Common myeloid progenitor, CD34-positive (primary cell): ENCODE measurements at regions not wholly inside any gene's neighbourhood (a gene's known extent, or its start where the extent isn't known, plus 50 kb on each side); places are given as distances from the start of the nearest gene placed in this dataset.
A peak's percentile ranks its signal among the peaks of the same experiment; 100 is the strongest.
"Not testable (repeated sequence)": the region's sequence is repeated elsewhere in the genome, so short reads cannot be mapped to it uniquely, and the experiment has no call there.

Experiments
- CTCF ChIA-PET: fragments of 350-600 bp; sonication (Branson Sonifier 250); formaldehyde crosslinking; loops from one replicate; lab custom pipeline; 2021; ENCODE audit warnings: antibody characterized with exemption; lab: Charles Lee
- POLR2A ChIA-PET: fragments of 350-600 bp; sonication (Branson Sonifier 250); formaldehyde crosslinking; loops from one replicate; lab custom pipeline; 2021; ENCODE audit warnings: antibody characterized with exemption; lab: Charles Lee
- DNase-seq, 3 donors: peaks; one replicate each; pipeline versions ENCODE4 v3.0.0 to v3.0.0-alpha.2; 2013
- H3K27ac ChIP-seq, 2 experiments: 1 replicate in 1 of 2; 2 replicates in 1 of 2; pipeline ENCODE4 v1.7.0; 2013; ENCODE audit warnings: inconsistent platforms in 2 of 2, low read length in 2 of 2, mild to moderate bottlenecking in 2 of 2, low read depth in 1 of 2, moderate library complexity in 1 of 2; ENCODE audit not compliant: severe bottlenecking in 2 of 2, insufficient read depth in 1 of 2, poor library complexity in 1 of 2
- H3K27me3 ChIP-seq, 5 experiments: replicated peaks in 2 of 5; 1 replicate in 3 of 5; 2 replicates in 2 of 5; pipeline versions ENCODE4 v1.6.1 to v1.7.0; 2013; ENCODE audit warnings: low read length in 4 of 5, mild to moderate bottlenecking in 2 of 5, moderate library complexity in 2 of 5, inconsistent platforms in 1 of 5; ENCODE audit not compliant: insufficient read depth in 5 of 5, control insufficient read depth in 4 of 5
- H3K36me3 ChIP-seq, 4 experiments: 1 replicate in 2 of 4; 2 replicates in 2 of 4; pipeline versions ENCODE4 v1.6.1 to v1.7.0; 2013; ENCODE audit warnings: low read length in 3 of 4, control low read depth in 1 of 4, mild to moderate bottlenecking in 1 of 4; ENCODE audit not compliant: control insufficient read depth in 4 of 4, insufficient read depth in 4 of 4
- H3K4me1 ChIP-seq, 4 experiments: 1 replicate in 3 of 4; 2 replicates in 1 of 4; pipeline versions ENCODE4 v1.6.1 to v1.7.1; 2013; ENCODE audit warnings: low read length in 3 of 4, mild to moderate bottlenecking in 3 of 4, control low read depth in 1 of 4, inconsistent platforms in 1 of 4, moderate library complexity in 1 of 4; ENCODE audit not compliant: control insufficient read depth in 4 of 4, insufficient read depth in 4 of 4; ENCODE audit errors: control extremely low read depth in 1 of 4
- H3K4me3 ChIP-seq, 7 experiments: 1 replicate in 4 of 7; 2 replicates in 3 of 7; pipeline versions ENCODE4 v1.5.1 to v1.7.0; 2013; ENCODE audit warnings: mild to moderate bottlenecking in 7 of 7, low read length in 6 of 7, moderate library complexity in 6 of 7, inconsistent platforms in 2 of 7, low read depth in 2 of 7, control low read depth in 1 of 7; ENCODE audit not compliant: insufficient read depth in 4 of 7, control insufficient read depth in 1 of 7; ENCODE audit errors: extremely low read depth in 1 of 7
- H3K9me3 ChIP-seq, 5 experiments: 1 replicate in 4 of 5; 2 replicates in 1 of 5; pipeline versions ENCODE4 v1.6.1 to v1.7.1; 2013; ENCODE audit warnings: low read length in 4 of 5, mild to moderate bottlenecking in 2 of 5, inconsistent platforms in 1 of 5, low read depth in 1 of 5, moderate library complexity in 1 of 5; ENCODE audit not compliant: control insufficient read depth in 4 of 5, insufficient read depth in 2 of 5; ENCODE audit errors: control extremely low read depth in 1 of 5
- WGBS: methylation state at CpG from one replicate; pipeline ENCODE4 v1.1.5; 2013; ENCODE audit not compliant: insufficient coverage; 5-methylcytosine and 5-hydroxymethylcytosine counted together

GRCh38 chr2:429142-429541 is 141.3 kb upstream of the ALKAL2 start:
- no peaks in the 10 kb centered on the region for H3K36me3 ChIP-seq
- H3K4me1 ChIP-seq, result peaks cover 7 to 33% (median 17%) of the 10 kb centered on the region in 4 experiments
- H3K27me3 ChIP-seq, result no peaks in the 10 kb centered on the region
- POLR2A ChIA-PET, result no interaction called here
- H3K9me3 ChIP-seq, result no peaks in the 10 kb centered on the region
- H3K27ac ChIP-seq, result peak overlapping the region; percentile 77 to 91
- 100% methylated on average over 4 of the region's 7 CpGs for WGBS
- CTCF ChIA-PET, result interaction anchor here (0.8 kb wide), 1 partner anchor 35 kb away, joined by 3 read pairs; no protein-coding TSS in a partner anchor
- DNase-seq, result no peak
- H3K4me3 ChIP-seq, result peak overlapping the region in 2 of 7 experiments; percentile 70 to 72

- H3K27me3 ChIP-seq, result no peaks in the 10 kb centered on the region
- H3K36me3 ChIP-seq, result no peaks in the 10 kb centered on the region
- no peak overlapping the region for H3K4me3 ChIP-seq
- no peak overlapping the region for H3K27ac ChIP-seq
- no peak for DNase-seq
- no peaks in the 10 kb centered on the region for H3K9me3 ChIP-seq
- CTCF ChIA-PET, result no interaction called here
- H3K4me1 ChIP-seq, result peaks cover 7 to 35% (median 18%) of the 10 kb centered on the region in 4 experiments
- WGBS, result 99% methylated on average over 6 of the region's 7 CpGs
- POLR2A ChIA-PET, result no interaction called here
Measured at GRCh38 chr2:428591-428990, 140.7 kb upstream of the ALKAL2 start.

DNA sequence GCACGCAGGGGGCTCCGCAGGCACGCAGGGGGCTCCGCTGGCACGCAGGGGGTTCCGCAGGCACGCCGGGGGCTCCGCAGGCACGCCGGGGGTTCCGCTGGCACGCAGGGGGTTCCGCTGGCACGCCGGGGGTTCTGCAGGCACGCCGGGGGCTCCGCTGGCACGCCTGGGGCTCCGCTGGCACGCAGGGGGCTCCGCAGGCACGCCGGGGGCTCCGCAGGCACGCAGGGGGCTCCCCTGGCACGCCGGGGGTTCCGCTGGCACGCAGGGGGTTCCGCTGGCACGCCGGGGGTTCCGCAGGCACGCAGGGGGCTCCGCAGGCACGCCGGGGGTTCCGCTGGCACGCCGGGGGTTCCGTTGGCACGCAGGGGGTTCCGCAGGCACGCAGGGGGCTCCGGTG is 138.8 kb upstream of the ALKAL2 start:
- H3K27me3 ChIP-seq, CTCF ChIA-PET, H3K36me3 ChIP-seq, POLR2A ChIA-PET, H3K27ac ChIP-seq, H3K4me3 ChIP-seq, H3K9me3 ChIP-seq, DNase-seq: not testable (repeated sequence)
- WGBS, result 98% methylated on average over 8 of the region's 47 CpGs
- H3K4me1 ChIP-seq, result peaks cover 7 to 38% (median 19%) of the 10 kb centered on the region in 4 experiments

- CTCF ChIA-PET, result no interaction called here
- Histone ChIP-seq H3K4me1 (peaks cover 4 to 34% (median 19%) of the 10 kb centered on the region in 4 experiments), H3K9me3 (no peaks in the 10 kb centered on the region), H3K4me3 (no peak overlapping the region), H3K36me3 (no peaks in the 10 kb centered on the region), H3K27me3 (peaks cover 0 to 2% (median 0%) of the 10 kb centered on the region in 5 experiments), H3K27ac (no peak overlapping the region)
- WGBS, result 98% methylated on average over 8 of the region's 17 CpGs
- POLR2A ChIA-PET, result no interaction called here
- DNase-seq, result no peak
Measured at GRCh38 chr2:425947-426346, 138.1 kb upstream of the ALKAL2 start.

GRCh38 chr2:425243-425642 is 137.4 kb upstream of the ALKAL2 start:
- H3K4me1 ChIP-seq, result peaks cover 4 to 27% (median 13%) of the 10 kb centered on the region in 4 experiments
- WGBS, result 97% methylated on average over 6 of the region's 8 CpGs
- H3K36me3 ChIP-seq, result no peaks in the 10 kb centered on the region
- ChIA-PET CTCF (interaction anchor here (1.1 to 1.9 kb wide), 2 partner anchors 11 to 43 kb away, joined by 3 to 6 read pairs; no protein-coding TSS in a partner anchor), POLR2A (no interaction called here)
- DNase-seq, result no peak
- no peak overlapping the region for H3K4me3 ChIP-seq
- no peaks in the 10 kb centered on the region for H3K9me3 ChIP-seq
- no peak overlapping the region for H3K27ac ChIP-seq
- peaks cover 0 to 2% (median 0%) of the 10 kb centered on the region in 5 experiments for H3K27me3 ChIP-seq

DNA sequence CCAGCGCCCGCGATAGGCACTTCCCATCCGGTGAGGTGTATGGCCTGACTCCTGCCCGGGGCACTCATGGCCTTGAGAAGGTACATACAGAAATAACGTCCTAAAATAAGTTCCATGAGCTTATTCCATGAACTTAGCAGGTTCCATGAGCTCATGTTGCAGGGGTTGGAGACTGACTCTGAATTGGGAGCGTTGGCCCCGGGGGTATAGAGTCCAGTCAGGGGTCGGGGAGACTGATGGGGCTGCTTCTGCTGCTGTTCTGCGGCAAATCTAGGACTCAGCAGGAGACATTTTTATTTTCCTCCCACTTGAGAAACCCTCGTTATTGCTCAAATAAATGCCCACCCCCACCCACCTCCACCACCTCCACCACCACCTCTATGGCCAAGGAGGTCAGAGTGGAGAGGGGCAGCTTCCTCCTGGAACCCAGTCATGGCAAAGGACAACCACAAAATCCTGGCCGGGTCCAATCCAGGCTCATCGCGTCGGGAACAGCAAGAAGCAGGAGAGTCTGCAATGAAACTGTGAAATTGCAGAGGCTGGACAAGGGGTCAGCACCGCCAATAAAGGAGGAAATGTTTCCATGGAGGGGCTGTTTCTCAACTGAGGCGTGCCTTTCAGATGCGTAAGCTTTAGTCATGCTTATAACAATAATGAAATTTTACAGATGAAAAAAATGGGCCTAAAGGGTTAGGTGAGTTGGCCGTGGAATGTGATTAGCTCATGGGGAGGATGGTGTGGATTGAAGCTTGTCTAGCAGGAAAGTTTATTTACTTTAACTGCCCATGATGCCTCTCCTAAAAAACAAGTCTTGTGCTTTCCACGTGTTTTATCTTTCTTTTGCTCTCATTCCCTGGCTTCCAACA is 136.6 kb upstream of the ALKAL2 start:
- ChIA-PET POLR2A (no interaction called here), CTCF (interaction anchor here (1.0 to 1.9 kb wide), 4 partner anchors 12 to 214 kb away, joined by 3 to 6 read pairs (median 3); no protein-coding TSS in a partner anchor)
- Histone ChIP-seq H3K4me1 (peaks cover 2 to 20% (median 7%) of the 10 kb centered on the region in 4 experiments), H3K27ac (no peak overlapping the region), H3K4me3 (no peak overlapping the region), H3K9me3 (no peaks in the 10 kb centered on the region), H3K27me3 (peaks cover 0 to 2% (median 0%) of the 10 kb centered on the region in 5 experiments), H3K36me3 (no peaks in the 10 kb centered on the region)
- no peak for DNase-seq
- 98% methylated on average over 15 of the region's 20 CpGs for WGBS

- Histone ChIP-seq H3K36me3 (no peaks in the 10 kb centered on the region), H3K9me3 (no peaks in the 10 kb centered on the region), H3K4me3 (peak overlapping the region in 1 of 7 experiments; percentile 34), H3K4me1 (peaks cover 0 to 9% (median 1%) of the 10 kb centered on the region in 4 experiments), H3K27me3 (peaks cover 0 to 2% (median 0%) of the 10 kb centered on the region in 5 experiments), H3K27ac (no peak overlapping the region)
- CTCF ChIA-PET, result interaction anchor here (1.0 to 1.9 kb wide), 3 partner anchors 13 to 149 kb away, joined by 3 to 6 read pairs (median 3); no protein-coding TSS in a partner anchor
- peak in 1 of 3 donors; percentile 32 for DNase-seq
- POLR2A ChIA-PET, result no interaction called here
- WGBS, result 63% methylated on average over 2 of the region's 10 CpGs
Measured at GRCh38 chr2:423479-423878, 135.6 kb upstream of the ALKAL2 start.
